ENCODE measurements at regions not wholly inside any gene's neighbourhood (a gene's known extent, or its start where the extent isn't known, plus 50 kb on each side); places are given as distances from the start of the nearest gene placed in this dataset.
"Not testable (repeated sequence)": the region's sequence is repeated elsewhere in the genome, so short reads cannot be mapped to it uniquely, and the experiment has no call there.

DNA sequence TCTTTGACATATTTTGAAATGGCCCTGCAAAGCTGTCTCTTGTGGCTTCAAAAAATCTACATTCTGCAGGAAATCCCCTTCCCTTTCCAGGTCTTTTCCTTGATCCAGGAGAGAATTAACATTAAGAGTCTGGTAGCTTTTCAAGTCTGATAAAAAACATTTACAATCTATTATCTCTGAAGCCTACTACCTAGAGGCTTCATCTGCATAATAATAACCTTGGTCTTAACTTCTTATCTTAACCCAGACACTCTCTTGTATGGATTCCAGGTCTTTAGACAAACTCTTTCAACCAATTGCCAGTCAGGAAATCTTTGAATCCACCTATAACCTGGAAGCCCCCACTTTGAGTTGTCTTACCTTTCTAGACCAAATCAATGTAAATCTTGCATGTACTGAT, 179.3 kb upstream of the ZC3H15 start:
- DNase-seq = no peak

DNA sequence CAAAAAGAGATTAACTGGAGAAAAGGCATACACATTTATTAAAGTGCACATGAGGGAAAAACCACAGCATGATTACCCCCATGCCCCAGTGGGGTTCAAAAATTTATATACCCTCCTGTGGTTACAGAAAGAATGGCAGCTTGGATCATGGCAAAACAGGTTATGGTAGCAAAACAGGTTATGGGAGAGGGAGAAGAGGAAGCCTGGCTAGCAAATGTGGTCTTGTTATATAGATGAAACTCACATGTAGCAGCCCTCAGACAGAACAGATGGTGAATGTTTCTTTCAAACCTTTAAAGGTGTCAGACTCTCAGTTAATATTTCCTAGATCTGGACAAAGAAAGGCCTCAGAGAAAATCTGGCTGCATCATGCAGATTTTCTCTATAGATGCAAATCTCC, 178.2 kb upstream of the ZC3H15 start:
- no peak for DNase-seq

DNA sequence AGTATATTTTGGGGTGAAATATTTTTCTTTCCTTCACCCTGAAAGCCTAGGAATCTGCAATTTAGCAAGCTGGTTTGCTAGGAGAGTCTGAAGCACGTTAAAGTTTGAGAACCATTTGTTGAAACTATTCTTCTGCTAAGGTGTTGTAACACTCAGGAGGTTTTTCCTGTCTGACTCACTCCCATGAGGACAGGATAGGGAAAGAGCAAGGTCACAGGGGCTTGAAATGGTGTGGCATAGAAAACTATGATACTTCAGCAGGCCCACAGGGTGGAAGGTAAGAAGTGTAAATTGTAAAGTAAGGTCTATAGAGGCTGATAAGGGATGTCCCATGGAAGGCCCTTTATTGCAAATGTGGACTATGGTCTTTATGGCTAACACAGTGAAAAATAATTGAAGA, 177.7 kb upstream of the ZC3H15 start:
- DNase-seq = no peak

DNA sequence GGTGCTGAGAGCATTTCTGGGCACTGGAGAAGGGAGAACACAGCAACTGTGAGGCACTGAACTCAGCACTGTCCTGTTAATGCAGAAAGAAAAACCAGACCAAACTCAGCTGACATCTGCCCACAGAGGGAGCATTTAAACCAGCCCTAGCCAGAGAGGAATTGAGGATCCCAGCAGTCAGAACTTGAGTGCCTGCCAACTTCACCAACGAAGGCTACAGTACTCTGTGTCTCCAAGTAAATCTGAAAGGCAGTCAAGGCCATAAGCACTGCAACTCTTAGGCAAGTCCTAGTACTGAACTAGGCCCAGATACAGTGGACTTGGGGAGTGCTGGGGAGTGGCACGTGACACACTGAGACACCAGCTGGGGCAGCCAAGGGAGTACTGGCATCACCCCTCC, 176.2 kb upstream of the ZC3H15 start:
- DNase-seq = no peak

DNA sequence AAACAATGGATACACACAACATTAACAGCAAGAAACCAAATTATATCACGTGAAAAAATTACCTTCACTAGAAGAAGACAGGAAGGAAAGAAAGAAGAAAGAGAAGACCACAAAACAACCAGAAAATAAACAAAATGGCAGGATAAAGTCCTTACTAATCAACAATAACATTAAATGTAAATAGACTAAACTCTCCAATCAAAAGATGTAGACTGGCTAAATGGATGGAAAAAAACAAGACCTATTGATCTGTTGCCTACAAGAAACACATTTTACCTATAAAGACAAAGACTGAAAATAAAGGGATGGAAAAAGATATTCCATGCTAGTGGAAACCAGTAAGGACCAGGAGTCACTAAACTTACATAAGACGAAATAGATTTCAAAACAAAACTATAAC, 167.0 kb upstream of the ZC3H15 start:
- no peak for DNase-seq

DNA sequence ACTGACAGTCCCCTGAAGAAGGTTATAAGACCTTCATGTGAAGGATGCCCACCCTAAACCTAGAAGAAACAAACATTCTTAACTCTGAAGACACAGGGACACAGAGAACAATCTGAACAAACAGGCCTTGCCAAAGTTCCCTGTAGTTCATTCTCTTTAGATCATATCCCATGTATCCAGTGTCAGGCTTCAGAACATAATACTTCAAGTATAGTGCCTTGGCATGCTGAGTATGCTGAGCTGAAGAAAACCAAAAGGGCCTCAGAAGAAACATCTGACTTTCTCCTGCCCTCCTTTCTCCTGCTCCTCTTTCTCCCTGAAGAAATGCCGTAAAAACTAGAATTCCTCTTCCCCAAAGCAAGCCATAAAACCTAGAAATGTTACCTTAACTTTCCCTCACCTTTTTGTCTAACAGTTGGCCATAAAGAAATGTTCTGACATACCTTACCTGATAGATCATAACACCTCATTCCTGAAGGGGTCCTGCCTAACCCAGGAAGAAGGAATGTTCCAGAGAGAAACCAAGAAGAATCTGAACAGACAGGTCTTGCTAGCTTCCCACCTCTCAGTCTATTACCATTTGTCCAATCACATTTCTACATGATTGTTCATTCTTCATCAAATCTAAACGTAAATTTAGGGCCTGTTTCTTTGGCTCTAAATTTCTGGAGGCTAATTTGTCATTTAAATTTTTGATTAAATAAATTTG, 160.1 kb upstream of the ZC3H15 start:
- DNase-seq = no peak

DNA sequence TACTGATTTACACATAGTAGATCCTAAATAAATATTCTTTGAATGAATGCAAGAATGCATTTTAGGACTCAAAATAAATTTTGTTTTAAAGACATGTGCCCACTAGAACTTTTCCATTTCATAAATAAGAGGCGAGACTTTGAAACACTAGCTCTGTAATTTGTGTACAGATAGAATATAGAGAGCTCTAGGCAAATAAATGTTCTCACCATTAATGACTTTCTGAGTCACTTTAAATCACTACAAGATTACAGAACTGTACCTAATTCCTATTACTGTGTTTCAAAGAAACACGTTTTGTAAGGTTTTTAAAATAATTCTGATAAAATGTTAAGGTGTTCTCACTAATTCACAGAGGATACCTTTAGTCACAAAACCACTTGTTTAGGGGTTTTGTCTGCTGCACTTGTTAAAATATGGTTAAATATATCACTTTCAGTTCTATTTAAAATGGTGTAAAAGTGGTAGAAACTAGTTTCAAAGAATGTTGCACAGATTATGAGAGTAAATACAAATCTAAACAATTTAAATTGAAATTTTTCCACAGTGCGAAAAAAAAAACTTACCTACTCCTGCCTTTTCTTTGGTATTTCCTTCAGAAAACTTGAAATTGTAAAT, 158.7 kb upstream of the ZC3H15 start:
- no peak for DNase-seq

DNA sequence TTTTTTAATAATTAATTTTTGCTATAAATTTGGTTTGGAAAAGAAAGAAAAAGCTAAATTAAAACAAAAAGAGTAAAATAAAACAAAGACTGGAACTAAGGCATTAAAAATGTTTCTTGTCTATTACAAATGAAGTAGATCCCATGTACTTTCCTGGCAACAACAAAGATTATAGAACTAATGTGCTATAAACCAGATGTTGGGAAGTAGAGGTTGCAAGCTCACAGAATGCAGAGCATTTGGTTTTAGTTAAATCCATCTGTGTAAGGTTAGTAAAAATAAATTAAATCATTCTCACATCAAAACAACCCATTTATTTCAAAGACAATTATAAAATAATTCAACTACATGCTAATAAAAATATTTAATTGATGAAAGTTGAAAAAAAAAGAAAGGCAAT, 157.2 kb upstream of the ZC3H15 start:
- DNase-seq = no peak

DNA sequence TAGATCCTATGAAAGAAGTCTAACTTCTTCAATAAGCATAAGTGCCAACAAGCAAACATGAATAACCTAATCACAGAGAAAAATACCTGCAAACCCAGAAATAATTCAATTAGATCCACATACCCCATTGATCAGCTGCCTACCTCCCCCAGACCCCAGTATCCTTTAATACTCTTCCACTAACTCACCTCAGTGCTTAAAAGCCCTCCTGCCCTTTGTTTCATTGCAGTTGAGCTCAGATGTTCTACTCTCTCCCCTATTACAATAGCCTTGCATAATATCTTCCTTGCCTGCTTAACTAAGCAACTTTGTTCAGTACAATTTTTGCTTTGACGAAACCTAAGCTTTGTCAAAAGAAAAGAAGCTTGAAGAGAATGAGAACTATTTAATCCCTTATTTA, 156.0 kb upstream of the ZC3H15 start:
- DNase-seq = no peak

DNA sequence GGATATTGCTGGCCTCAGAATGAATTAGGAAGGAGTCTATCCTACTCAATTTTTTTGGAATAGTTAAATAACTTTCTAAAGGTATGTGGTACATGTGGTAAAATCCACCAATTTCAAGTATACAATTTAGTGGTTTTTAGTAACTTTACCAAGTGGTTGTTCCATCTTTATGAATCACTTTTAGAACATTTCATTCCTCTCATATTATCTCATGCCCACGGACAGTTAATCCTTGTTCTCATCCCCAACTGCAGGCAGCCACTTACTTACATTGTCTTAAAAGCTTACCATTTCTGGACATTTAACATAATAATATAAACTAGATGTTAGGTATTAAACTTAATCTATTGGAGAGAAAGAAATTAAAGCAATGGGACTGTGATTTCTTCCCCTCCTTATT, 146.3 kb upstream of the ZC3H15 start:
- DNase-seq = no peak

DNA sequence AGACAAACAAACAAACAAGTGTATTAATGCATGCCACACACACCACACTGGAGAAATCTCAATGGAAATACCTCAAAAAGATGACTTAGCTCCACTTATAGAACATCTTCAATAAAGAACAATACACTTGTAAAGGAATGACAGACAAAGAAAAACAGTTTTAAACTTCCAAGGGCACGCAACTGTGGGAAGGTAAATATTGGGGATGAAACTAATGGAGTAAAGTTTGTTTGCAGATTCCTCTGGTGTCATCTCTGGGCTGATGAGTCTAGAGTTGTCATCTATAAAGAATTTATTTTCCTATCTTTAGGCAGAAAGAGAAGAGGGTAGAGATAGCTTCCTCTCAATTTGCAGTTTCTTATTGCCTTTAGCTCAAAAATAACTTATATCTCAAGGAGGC, 144.0 kb upstream of the ZC3H15 start:
- no peak for DNase-seq

DNA sequence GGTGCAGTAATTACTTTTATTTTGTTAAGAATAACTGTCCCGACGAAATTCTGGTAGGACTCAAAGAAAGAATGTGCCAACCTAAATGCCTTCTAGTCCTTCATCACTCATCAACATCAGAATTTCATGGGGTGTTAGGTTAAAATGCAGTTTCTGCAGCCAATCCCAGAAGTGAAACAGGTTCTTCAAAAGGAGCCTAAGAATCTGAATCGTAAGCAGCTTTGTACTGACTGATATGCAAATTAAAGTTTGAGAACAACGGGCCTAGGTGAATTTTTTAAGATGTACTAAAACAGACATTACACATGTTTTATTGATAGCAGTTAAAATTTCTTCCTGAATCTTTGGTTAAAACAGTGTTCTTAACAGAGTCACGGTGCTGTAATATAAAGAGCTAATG, 140.3 kb upstream of the ZC3H15 start:
- no peak for DNase-seq

DNA sequence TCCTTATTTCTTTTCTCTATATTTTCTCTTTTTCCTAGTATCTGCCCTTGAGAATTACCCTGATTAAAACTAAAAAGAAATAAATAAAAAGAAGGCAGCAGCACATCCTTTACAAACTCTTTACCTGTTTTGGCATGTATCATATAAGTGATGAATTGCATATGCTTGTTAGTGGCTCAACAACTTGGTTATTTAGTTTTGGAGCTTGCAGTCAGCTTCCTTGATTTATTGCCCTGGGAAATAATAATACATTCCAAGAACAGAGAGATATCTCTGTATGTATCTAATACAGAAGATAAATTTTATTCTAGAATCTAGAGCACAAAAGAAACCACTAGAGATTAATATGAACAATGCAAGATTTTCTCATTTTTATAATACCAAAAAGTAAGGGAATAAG, 139.8 kb upstream of the ZC3H15 start:
- no peak for DNase-seq

DNA sequence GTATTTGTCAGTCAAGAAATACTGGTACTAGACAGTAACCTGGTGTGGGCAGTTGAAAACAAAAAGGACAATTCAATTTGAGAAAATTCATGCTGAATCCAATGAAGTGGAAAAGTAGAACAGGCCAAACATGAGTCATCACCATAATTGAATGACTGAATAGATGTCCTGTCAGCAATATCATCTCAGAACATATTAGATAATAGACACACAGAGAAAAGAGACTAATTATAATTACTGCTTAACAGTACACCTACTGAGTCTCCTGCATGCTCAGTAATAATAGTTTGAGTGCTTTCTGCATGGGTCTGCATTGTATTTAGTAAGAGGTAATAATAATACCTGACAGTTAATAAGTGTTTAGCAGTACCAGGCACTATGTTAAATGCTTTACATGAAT, 138.6 kb upstream of the ZC3H15 start:
- DNase-seq = no peak

DNA sequence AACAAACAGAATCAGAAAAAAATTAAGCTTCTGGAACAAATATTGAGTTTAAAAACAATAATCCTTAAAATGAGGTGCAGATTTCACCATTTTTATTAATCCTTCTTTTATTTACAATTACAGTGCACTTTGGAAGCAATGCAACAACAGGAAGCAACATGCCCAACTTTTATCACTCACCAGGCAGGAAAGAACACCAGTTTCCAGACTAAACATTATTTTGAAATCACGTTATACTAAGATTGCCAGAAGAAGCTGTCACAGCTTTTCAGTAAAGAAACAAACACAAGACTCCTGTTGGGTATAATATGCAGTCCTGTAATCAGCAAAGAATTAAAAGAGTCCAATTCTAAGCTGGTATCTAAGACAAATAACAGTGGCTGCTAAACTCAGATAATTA, 137.9 kb upstream of the ZC3H15 start:
- no peak for DNase-seq

DNA sequence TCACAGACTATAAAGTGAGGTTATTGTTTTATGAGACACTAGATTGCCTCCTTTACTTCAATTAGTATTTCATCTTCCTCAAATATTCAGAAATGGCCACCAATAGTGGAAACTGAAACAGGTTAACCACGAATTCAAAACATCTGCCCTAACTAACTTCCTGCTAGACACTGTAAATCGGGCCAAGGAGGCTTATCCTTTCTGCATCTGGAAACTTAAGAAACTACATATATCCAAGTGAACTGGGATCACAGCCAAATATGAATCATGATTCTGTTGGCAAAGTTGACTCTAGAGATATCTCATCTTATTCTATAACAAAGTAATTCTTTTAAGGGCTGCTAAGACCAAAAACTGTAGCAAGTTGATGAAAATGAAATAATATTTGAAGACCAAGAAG, 136.6 kb upstream of the ZC3H15 start:
- peak in 1 of 2 experiments; percentile 32 for DNase-seq

DNA sequence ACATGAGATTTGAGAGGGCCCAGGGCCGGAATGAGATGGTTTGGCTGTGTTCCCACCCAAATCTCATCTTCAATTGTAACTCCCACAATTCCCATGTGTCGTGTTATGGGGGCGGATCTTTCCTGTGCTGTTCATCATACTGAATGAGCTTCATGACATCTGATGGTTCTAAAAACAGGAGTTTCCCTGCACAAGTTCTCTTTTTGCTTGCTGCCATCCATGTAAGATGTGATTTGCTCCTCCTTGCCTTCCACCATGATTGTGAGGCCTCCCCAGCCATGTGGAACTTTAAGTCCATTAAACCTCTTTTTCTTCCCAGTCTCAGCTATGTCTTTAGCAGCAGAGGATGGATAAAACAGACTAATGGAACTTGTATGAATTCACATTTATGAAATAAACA, 131.9 kb upstream of the ZC3H15 start:
- not testable (repeated sequence) for DNase-seq

DNA sequence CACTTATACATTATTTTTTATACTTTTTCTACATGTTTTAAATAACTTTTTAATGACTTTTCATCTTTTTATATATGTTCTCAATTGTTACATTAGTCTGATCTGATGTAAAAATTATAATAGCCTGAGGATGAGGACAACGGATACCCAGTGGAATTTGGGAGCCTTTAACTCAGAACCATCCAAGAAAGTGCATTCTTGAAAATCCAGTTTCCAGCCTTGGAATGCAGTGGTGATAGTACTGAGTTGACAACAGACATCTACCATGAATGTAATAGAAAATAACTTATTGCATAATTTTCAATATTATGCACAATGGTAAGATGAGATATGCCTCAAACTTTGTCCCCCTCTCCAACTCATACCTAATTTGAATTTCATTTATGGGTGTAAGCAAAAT, 120.7 kb upstream of the ZC3H15 start:
- DNase-seq = no peak

DNA sequence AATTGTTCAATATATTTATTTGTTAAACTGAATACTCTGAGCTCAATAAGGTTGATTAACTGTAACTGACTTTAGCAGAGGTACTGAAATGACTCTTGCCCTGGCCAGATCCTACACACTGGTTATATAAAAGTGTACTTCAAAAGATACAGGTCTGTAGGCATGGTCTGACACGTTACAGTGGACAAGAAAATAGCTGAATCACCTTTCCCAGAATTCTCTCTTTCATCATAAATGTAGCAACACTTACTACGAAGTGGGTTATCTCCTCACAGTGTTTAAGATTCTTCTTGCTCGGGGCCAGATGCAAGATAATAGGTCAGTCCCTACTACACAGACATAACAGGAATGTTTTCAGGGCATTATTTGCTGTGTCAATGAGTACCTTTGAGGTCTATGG, 107.0 kb upstream of the ZC3H15 start:
- DNase-seq = no peak

DNA sequence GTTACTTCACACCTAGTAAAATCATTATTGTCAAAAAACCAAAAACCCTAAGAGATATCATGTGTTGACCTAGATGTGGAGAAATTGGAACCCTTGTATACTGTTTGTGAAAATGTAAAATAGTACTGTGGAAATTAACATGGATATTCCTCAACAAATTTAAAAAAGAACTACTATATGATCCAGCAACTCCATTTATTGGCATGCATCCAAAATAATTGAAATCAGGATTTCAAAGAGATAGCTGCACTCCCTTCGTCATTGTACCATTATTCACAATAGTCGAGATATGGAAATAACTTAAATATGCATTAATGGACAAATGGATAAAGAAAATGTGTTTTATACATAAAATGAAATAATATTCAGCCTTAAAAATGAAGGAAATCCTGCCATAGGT, 105.3 kb upstream of the ZC3H15 start:
- no peak for DNase-seq

DNA sequence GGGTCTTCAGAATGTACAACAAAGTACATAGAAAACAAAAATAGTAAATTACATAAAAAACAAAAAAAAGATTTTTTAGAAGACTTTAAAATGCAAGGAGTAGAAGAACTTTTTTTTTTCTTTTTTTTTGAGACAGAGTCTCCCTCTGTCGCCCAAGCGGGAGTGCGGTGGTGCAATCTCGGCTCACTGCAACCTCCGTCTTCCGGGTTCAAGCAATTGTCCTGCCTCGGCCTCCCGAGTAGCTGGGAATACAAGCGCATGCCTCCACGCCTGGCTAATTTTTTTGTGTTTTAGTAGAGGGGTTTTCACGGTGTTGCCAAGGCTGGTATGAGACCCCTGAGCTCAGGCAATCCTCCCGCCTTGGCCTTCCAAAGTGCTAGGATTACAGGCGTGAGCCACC, 104.5 kb upstream of the ZC3H15 start:
- DNase-seq = no peak

DNA sequence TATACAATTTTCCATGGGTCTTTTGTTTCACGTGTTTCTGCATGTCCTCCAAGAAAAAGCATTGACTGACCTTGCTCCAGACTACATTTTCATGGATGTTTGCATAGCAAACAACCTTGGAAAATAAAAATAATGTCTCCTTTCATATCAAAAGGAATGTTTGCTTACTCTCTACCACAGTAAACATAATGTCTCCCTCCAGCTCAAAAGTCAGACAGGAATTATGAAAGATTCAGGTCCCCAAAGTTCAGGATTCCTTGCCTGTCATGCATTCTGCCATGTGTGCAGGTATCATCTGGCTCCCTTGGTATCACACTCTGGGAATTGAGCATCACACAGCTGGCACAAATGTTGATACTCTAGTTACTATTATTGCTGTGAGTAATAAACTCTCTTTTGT, 103.1 kb upstream of the ZC3H15 start:
- no peak for DNase-seq

DNA sequence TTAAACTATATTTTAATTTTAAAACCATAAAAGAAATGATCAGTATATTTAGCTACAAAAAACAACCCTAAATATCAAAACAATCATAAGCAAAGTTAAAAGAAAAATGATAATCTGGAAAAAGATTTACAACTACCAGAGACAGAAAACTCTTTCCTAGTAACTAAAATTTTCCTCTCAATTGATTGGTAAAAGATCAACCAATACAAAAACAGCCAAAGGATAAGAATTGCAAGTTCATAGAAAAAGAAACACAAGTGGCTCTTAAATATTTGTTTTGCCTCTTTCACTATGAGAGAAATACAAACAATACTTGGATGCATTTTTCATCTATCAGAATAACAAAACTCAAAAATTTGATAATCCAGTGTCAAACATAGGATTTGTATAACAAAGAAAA, 101.8 kb upstream of the ZC3H15 start:
- no peak for DNase-seq

DNA sequence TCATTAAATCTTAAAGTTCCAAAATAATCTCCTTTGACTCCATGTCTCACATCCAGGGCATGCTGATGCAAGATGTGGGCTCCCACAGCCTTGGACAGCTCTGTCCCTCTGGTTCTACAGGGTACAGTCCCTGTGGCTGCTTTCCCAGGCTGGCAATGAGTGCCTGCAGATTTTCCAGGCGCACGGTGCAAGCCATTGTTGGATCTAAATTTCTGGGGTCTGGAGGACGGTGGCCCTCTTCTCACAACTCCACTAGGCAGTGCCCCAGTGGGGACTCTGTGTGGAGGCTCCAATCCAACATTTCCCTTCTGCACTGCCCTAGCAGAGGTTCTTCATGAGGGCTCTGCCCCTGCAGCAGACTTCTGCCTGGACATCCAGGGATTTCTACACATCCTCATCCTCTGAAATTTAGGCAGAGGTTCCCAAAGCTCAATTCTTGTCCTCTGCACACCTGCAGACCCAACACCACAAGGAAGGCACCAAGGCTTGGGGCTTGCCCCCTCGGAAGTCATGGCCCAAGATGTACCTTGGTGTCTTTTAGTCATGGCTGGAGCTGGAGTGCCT, 100.3 kb upstream of the ZC3H15 start:
- not testable (repeated sequence) for DNase-seq

DNA sequence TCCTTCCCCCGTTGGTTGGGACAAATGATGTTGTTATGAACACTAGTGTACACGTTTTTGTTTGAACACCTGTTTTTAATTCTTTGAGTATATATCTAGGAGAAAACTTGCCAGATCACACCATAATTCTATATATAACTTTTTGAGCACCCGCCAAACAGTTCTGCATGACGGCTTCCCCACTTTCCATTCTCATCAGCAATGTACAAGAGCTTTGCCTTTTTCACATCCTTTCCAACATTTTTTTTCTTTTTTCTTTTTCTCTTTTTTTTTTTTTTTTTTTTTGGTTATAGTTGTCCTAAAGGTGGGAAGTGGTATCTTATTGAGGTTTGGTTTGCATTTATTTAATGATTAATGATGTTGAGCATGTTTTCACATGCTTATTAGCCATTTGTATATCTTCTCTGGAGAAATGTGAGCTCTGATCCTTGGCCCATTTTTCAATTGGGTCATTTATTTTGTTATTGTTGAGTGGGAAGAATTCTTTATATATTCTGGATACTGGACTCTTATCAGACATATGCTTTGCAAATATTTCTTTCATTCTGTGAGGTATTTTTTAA, 86.9 kb upstream of the ZC3H15 start:
- no peak for DNase-seq

Data from SW 1271 (cell line).